ENCODE measurements at regions not wholly inside any gene's neighbourhood (a gene's known extent, or its start where the extent isn't known, plus 50 kb on each side); places are given as distances from the start of the nearest gene placed in this dataset.

GRCh38 chr13:86765462-86765861, 905.7 kb upstream of the SLITRK5 start:
- TF ChIP-seq CTCF (IDR thresholded peaks at IDR 0.05), result no peak
- no peak for TF ChIP-seq EP300 (IDR thresholded peaks at IDR 0.05)
- TF ChIP-seq POLR2AphosphoS5 (IDR thresholded peaks at IDR 0.05), result no peak

All from stomach (tissue), 4 donors.